NCI-H748 (cell line): ENCODE measurements at regions not wholly inside any gene's neighbourhood (a gene's known extent, or its start where the extent isn't known, plus 50 kb on each side); places are given as distances from the start of the nearest gene placed in this dataset.
"Not testable (repeated sequence)": the region's sequence is repeated elsewhere in the genome, so short reads cannot be mapped to it uniquely, and the experiment has no call there.

ENCODE experiments used
- DNase-seq: peaks from one replicate; lab custom pipeline; 2025; ENCODE audit not compliant: unreplicated experiment; lab: John Stamatoyannopoulos, UW

GRCh38 chr10:4453276-4453675, 372.7 kb upstream of the AKR1E2 start:
- no peak for DNase-seq

GRCh38 chr10:4450981-4451908, 374.8 kb upstream of the AKR1E2 start:
- DNase-seq: peak; percentile 70

- DNase-seq: no peak
These were observed 375.8 kb upstream of the AKR1E2 start for GRCh38 chr10:4450169-4450568.

DNA sequence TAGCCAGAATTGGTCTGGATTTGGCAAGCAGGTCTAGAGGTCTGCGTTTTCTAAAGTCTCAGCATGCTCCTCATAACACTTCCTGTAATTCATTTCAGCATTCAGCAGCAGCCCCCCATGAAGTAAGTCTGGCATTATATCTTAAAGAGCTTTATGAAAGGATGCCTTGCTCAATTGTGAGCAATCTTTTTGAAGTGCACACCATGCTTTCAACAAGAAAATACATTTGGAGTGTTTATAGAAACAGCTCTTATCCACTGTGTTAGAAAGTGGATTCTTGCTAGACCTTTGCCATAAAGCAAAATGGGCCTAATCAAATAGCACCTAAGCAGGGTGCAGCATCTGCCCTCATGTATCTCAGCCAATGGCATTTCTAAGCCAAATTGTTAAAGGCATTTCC, 378.0 kb upstream of the AKR1E2 start:
- no peak for DNase-seq

- DNase-seq: no peak
These were observed 382.6 kb upstream of the AKR1E2 start for GRCh38 chr10:4443419-4443818.

GRCh38 chr10:4442296-4442695, 383.7 kb upstream of the AKR1E2 start:
- no peak for DNase-seq

GRCh38 chr10:4440260-4440659, 385.7 kb upstream of the AKR1E2 start:
- DNase-seq: no peak

GRCh38 chr10:4437791-4438190, 388.2 kb upstream of the AKR1E2 start:
- no peak for DNase-seq

GRCh38 chr10:4437061-4437460, 388.9 kb upstream of the AKR1E2 start:
- DNase-seq: no peak

GRCh38 chr10:4436103-4436502, 389.9 kb upstream of the AKR1E2 start:
- no peak for DNase-seq

DNA sequence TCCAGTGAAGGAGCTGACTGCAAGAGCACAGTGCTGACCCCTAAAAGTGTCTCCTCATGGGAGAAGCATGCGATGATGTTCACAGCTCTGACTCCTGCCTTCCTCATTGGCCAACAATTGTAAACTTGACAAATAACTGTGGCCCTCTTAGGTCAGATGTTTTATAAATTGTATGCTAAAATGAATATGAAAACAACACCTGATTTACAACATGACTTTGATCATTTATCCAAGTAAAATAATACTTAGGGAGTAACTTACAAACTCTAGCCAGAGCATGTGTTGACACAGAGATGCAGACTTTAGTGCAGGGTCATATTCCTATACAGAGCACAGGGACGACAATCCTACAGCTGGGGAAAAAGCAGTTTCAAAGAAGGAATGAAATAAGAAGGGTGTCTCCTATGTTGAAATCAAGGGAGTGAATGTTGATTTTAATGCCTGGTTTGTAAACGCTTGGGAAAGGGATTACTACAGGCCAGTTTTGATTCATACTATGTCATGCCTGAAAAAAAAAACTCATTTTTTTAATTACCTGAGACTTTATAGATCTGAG, 391.4 kb upstream of the AKR1E2 start:
- DNase-seq: no peak

DNA sequence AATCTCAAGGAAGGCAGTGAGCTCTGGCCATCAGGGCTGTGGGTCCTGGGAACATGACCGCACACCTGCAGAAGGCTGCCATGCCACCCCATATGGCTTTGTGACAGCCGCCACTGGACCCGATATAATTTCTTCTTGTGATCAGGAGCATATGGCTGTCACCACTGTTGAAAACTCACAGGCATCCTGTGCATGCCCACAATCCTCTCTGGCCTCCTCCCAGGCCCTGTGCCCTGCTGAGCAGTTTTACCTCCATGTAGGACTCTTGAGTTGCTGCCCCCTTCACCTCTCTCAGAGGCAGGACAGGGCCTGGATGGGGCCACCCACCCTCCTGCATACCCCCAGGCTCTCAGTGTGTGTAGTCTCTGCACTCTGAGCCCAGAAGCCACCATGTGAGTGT, 391.9 kb upstream of the AKR1E2 start:
- no peak for DNase-seq

- no peak for DNase-seq
These were observed 394.7 kb upstream of the AKR1E2 start for GRCh38 chr10:4431114-4431863.

DNA sequence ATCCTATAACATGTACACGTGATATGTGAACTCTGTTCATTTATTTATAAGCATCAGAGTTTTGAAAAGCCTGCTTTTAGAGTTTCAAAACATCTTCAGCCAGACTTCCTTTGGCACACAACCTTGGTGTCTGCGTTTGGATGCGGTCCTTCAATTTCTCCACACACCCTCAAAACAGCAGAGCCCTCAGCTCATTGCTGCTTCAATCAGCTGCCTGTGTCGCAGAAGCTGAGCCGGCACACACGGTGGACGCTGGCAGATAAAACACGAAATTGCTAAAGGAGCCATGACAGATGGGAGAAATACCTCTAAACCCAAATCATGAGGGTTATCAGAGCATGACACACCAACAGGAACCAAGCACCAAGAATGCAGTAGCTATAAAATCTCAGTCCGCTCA, 396.4 kb upstream of the AKR1E2 start:
- no peak for DNase-seq

DNA sequence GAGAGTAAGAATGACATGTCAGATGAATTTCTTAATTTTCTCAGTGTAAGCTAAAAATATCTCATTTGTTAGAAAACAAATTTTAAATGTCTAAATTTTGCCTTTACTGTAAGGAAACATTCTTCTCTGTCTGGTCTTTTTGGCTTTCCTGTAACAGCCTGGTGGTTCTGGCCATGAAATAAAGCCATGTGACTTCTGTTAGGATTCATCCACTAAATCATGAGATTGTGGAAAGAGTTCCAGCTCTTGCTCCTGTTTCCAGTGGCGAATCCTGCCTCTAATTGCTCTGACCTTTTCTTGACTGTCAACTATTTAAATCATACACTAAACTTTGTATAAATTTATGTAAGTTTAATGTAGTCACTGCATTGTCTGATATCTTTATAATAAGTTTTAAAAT, 398.5 kb upstream of the AKR1E2 start:
- no peak for DNase-seq

DNA sequence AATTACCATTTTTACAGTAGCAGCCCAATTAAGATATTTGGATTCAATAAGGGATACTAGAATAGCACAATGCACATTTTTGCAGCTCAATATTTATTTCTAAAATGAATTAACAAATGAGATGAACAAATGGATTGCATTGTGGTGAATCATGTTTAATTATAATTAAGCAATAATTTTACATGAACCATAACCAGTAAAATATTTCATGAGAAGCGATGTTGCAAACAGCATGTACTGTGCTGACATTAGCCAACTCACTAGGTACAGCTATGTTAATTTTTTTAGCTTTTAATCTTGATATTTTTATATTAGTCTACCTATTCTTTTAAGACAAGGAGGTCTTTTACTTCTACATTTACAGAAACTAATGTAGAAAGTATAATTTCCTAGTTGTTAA, 399.1 kb upstream of the AKR1E2 start:
- no peak for DNase-seq

GRCh38 chr10:4409319-4409718, 416.7 kb upstream of the AKR1E2 start:
- no peak for DNase-seq

GRCh38 chr10:4407783-4408182, 418.2 kb upstream of the AKR1E2 start:
- DNase-seq: no peak

DNA sequence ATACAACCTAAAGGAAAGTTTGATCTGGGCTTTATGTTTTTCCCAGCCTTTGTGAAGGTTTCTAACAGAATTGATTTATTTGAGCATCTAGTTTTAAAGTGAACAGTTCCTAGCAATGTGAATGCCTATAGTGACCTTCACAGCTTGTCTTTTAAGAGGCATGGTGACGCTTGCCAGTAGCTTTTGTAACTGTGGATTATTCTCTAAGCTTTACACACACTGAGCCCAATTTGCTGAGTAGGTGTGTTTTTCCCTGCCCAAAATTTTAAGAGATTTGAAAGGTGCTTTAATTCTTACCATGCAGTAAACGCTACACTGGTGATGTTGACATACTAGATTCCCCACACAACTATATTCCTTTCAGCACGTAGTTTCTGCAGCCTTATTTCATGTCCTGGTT, 420.2 kb upstream of the AKR1E2 start:
- no peak for DNase-seq

DNA sequence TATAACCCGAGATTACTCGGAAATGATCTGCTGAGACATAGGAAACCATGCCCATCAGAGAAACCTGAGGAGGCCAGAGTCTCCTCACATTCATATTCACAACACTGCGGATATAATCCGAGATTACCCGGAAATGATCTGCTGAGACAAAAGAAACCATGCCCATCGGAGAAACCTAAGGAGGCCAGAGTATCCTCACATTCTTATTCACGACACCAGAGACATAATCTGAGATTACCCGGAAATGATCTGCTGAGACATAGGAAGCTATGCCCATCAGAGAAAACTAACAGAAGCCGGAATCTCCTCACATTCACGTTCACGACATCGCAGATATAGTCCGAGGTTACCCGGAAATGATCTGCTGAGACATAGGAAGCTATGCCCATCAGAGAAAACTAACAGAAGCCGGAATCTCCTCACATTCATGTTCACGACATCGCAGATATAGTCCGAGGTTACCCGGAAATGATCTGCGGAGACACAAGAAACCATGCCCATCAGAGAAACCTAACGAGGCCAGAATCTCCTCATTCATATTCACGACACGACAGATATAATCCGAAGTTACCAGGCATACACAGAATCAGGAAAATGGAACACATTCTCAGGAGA, 422.3 kb upstream of the AKR1E2 start:
- no peak for DNase-seq

DNA sequence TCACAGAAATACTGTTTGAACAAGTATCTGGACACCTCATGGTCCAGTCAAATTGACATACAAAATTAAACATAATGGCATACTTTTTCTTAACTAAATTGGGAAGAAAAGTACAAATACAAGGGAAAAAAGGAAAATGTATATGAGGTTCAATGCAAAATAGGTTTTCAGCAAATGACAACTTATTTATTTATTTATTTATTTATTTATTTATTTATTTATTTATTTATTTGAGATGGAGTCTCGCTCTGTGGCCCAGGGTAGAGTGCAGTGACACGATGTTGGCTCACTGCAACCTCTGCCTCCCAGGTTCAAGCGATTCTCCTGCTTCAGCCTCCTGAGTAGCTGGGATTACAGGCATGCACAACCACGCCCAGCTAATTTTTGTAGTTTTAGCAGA, 424.9 kb upstream of the AKR1E2 start:
- not testable (repeated sequence) for DNase-seq

DNA sequence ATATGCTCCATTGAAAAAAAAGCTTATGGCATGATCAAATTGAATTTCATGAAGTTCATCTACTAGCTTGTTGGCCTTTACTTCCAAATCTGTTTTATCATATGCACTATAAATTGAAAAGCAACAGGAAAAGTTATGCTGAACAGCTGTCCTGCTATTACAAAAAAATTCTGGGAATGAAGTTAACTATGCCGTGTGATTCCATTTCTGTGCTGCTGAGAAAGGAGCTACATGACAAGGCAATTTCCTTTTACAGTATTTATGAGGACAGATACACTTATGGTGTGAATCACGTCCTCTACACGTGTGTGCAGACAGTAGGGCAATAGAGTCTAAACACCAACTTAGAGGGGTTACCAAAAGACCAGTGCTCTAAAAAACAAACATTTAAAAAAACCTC, 426.5 kb upstream of the AKR1E2 start:
- DNase-seq: no peak
